ENCODE measurements at regions not wholly inside any gene's neighbourhood (a gene's known extent, or its start where the extent isn't known, plus 50 kb on each side); places are given as distances from the start of the nearest gene placed in this dataset.

- TF ChIP-seq, protein P1, sequence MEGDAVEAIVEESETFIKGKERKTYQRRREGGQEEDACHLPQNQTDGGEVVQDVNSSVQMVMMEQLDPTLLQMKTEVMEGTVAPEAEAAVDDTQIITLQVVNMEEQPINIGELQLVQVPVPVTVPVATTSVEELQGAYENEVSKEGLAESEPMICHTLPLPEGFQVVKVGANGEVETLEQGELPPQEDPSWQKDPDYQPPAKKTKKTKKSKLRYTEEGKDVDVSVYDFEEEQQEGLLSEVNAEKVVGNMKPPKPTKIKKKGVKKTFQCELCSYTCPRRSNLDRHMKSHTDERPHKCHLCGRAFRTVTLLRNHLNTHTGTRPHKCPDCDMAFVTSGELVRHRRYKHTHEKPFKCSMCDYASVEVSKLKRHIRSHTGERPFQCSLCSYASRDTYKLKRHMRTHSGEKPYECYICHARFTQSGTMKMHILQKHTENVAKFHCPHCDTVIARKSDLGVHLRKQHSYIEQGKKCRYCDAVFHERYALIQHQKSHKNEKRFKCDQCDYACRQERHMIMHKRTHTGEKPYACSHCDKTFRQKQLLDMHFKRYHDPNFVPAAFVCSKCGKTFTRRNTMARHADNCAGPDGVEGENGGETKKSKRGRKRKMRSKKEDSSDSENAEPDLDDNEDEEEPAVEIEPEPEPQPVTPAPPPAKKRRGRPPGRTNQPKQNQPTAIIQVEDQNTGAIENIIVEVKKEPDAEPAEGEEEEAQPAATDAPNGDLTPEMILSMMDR (IDR thresholded peaks at IDR 0.05; ENCODE audit: insufficient read depth, low read depth, low read length): no peak
- no peak overlapping the region for H3K4me3 ChIP-seq (ENCODE audit: low read depth, low read length)
- no peak for DNase-seq (ENCODE audit: low read depth)
These were observed 189.6 kb downstream of the COX7C start for GRCh38 chr5:86807046-86808031.

DNA sequence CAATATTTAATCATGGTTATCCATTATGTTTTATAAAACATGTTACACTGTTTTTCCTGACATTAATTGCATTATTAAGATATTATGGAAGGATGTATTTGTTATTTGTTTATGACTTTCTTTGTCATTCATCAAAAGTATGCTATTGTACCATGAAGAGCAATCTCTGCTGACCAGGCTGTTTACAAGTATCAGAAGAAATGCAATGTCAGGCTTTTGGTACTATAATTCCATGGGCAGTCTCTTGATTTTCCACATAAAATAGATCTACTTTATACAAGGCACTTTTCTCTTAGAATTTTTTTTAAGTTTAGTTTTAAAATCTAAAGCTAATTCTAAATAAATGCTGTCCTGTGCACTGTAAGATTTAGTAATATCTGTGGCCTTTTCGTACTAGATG, 196.6 kb downstream of the COX7C start:
- H3K4me3 ChIP-seq (ENCODE audit: low read depth, low read length): no peak overlapping the region
- no peak for DNase-seq (ENCODE audit: low read depth)
- TF ChIP-seq, protein P1 (IDR thresholded peaks at IDR 0.05; ENCODE audit: insufficient read depth, low read depth, low read length): no peak

DNA sequence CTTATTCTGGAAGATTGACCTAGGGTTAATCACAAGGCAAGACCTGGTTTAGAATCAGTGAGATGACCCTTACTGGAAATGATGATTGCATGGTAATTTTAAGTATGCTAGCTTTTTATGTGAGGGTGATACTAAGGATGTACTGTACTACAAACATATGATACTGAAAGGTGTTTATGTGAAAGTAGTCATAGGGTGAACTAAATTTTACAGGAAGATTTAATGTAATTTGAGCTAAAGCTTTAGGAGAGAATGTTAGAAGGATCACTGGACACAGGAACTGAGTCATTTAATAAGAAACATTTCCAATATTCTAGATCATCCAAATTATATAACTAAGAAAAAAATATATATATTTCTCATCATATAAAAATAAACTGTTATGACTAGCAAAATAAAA, 197.2 kb downstream of the COX7C start:
- H3K4me3 ChIP-seq (ENCODE audit: low read depth, low read length): no peak overlapping the region
- TF ChIP-seq, protein P1 (IDR thresholded peaks at IDR 0.05; ENCODE audit: insufficient read depth, low read depth, low read length): no peak
- DNase-seq (ENCODE audit: low read depth): no peak

DNA sequence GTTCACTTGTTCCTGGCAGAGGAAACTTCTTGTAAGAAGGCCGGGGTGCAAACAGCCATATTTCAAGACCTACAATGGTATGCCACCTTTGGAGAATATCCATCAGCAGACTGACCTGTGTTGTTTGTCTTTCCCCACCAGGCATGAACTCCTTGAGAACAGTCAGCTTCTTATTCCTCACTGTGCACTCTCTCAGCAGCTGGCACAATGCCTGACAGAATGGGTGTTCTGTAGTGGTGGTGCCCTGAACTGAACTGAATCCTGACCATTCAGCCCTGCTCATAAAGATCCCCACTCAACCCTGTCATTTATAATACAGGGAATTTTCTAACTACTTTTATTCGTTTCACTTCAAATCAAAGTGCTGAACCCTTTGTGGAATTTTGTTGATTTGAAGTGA, 206.9 kb downstream of the COX7C start:
- no peak for DNase-seq (ENCODE audit: low read depth)
- no peak overlapping the region for H3K4me3 ChIP-seq (ENCODE audit: low read depth, low read length)
- TF ChIP-seq, protein P1 (IDR thresholded peaks at IDR 0.05; ENCODE audit: insufficient read depth, low read depth, low read length): no peak

DNA sequence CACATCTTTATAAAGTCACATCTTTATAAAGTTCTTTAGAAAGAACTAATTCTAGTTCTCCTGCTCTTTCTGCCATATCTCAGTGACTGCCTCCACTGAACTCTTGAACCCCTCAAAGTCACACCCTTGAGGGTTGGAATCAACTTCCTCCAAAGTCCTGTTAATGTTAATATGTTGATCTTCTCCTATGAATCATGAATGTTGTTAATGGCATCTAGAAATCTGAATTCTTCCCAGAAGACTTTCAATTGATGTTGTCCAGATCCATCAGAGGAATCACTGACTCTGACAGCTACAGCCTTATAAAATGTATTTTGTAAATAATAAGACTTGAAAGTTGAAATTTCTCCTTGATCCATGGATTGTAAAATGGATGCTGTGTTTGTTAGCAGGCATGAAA, 213.4 kb downstream of the COX7C start:
- no peak for DNase-seq (ENCODE audit: low read depth)
- TF ChIP-seq, protein P1 (IDR thresholded peaks at IDR 0.05; ENCODE audit: insufficient read depth, low read depth, low read length): no peak

GRCh38 chr5:86833868-86834267, 216.1 kb downstream of the COX7C start:
- DNase-seq (ENCODE audit: low read depth): no peak
- H3K4me3 ChIP-seq (ENCODE audit: low read depth, low read length): no peak overlapping the region
- TF ChIP-seq, protein P1 (IDR thresholded peaks at IDR 0.05; ENCODE audit: insufficient read depth, low read depth, low read length): no peak

More for the DNA sequence above, 213.4 kb downstream of the COX7C start:
- no peak overlapping the region for H3K4me3 ChIP-seq (ENCODE audit: low read depth, low read length)

Data from fibroblast of villous mesenchyme (primary cell).